ENCODE measurements at regions not wholly inside any gene's neighbourhood (a gene's known extent, or its start where the extent isn't known, plus 50 kb on each side); places are given as distances from the start of the nearest gene placed in this dataset.
"Not testable (repeated sequence)": the region's sequence is repeated elsewhere in the genome, so short reads cannot be mapped to it uniquely, and the experiment has no call there.

- H2AFZ ChIP-seq (ENCODE audit: low read length): no peak overlapping the region
- DNase-seq: no peak
- peaks cover 32% of the 10 kb centered on the region for H3K9me3 ChIP-seq (ENCODE audit: low read length)
- no peak overlapping the region for H3K9ac ChIP-seq (ENCODE audit: low read length)
- no peak overlapping the region for H3K4me3 ChIP-seq (ENCODE audit: low read length)
- no peaks in the 10 kb centered on the region for H3K36me3 ChIP-seq (ENCODE audit: insufficient read depth, low read length)
- no peak overlapping the region for H3K4me2 ChIP-seq (ENCODE audit: low read depth, low read length, poor library complexity, severe bottlenecking)
- H3K9me2 ChIP-seq (replicated peaks; ENCODE audit: insufficient read depth, low read length): no peaks in the 10 kb centered on the region
- no peaks in the 10 kb centered on the region for H3K79me2 ChIP-seq (ENCODE audit: low read length)
- H3K27ac ChIP-seq (ENCODE audit: low read length): no peak overlapping the region
- no peaks in the 10 kb centered on the region for H4K20me1 ChIP-seq (ENCODE audit: insufficient read depth, low read depth, low read length)
- H3K27me3 ChIP-seq (ENCODE audit: low read length): no peaks in the 10 kb centered on the region
- H3K4me1 ChIP-seq (ENCODE audit: low read length): no peaks in the 10 kb centered on the region
These were observed 1376.2 kb downstream of the NCAM2 start for GRCh38 chr21:22374218-22374969.

- H2AFZ ChIP-seq (ENCODE audit: low read length); H3K4me1 ChIP-seq (ENCODE audit: low read length); H3K9me2 ChIP-seq (replicated peaks; ENCODE audit: insufficient read depth, low read length); H3K36me3 ChIP-seq (ENCODE audit: insufficient read depth, low read length); H3K27ac ChIP-seq (ENCODE audit: low read length); H3K9ac ChIP-seq (ENCODE audit: low read length); H4K20me1 ChIP-seq (ENCODE audit: insufficient read depth, low read depth, low read length); DNase-seq; H3K27me3 ChIP-seq (ENCODE audit: low read length); H3K4me2 ChIP-seq (ENCODE audit: low read depth, low read length, poor library complexity, severe bottlenecking); H3K79me2 ChIP-seq (ENCODE audit: low read length); H3K4me3 ChIP-seq (ENCODE audit: low read length): not testable (repeated sequence)
- H3K9me3 ChIP-seq (ENCODE audit: low read length): peaks cover 23% of the 10 kb centered on the region
These were observed 1379.6 kb downstream of the NCAM2 start for GRCh38 chr21:22377795-22378194.

- H3K79me2 ChIP-seq (ENCODE audit: low read length): no peaks in the 10 kb centered on the region
- peaks cover 24% of the 10 kb centered on the region for H3K9me3 ChIP-seq (ENCODE audit: low read length)
- no peaks in the 10 kb centered on the region for H4K20me1 ChIP-seq (ENCODE audit: insufficient read depth, low read depth, low read length)
- H2AFZ ChIP-seq (ENCODE audit: low read length): no peak overlapping the region
- H3K4me2 ChIP-seq (ENCODE audit: low read depth, low read length, poor library complexity, severe bottlenecking): no peak overlapping the region
- no peak overlapping the region for H3K9ac ChIP-seq (ENCODE audit: low read length)
- H3K27me3 ChIP-seq (ENCODE audit: low read length): no peaks in the 10 kb centered on the region
- no peak overlapping the region for H3K27ac ChIP-seq (ENCODE audit: low read length)
- H3K36me3 ChIP-seq (ENCODE audit: insufficient read depth, low read length): no peaks in the 10 kb centered on the region
- no peaks in the 10 kb centered on the region for H3K4me1 ChIP-seq (ENCODE audit: low read length)
- DNase-seq: no peak
- H3K4me3 ChIP-seq (ENCODE audit: low read length): no peak overlapping the region
- H3K9me2 ChIP-seq (replicated peaks; ENCODE audit: insufficient read depth, low read length): no peaks in the 10 kb centered on the region
These were observed 1395.1 kb downstream of the NCAM2 start for GRCh38 chr21:22393324-22393723.

GRCh38 chr21:22395965-22396364 is 1397.8 kb downstream of the NCAM2 start:
- Histone ChIP-seq H3K27me3 (ENCODE audit: low read length) (no peaks in the 10 kb centered on the region), H3K9me3 (ENCODE audit: low read length) (peaks cover 21% of the 10 kb centered on the region), H4K20me1 (ENCODE audit: insufficient read depth, low read depth, low read length) (no peaks in the 10 kb centered on the region), H3K9ac (ENCODE audit: low read length) (no peak overlapping the region), H3K4me3 (ENCODE audit: low read length) (no peak overlapping the region), H3K4me1 (ENCODE audit: low read length) (no peaks in the 10 kb centered on the region), H2AFZ (ENCODE audit: low read length) (no peak overlapping the region), H3K9me2 (replicated peaks; ENCODE audit: insufficient read depth, low read length) (no peaks in the 10 kb centered on the region), H3K36me3 (ENCODE audit: insufficient read depth, low read length) (no peaks in the 10 kb centered on the region), H3K79me2 (ENCODE audit: low read length) (no peaks in the 10 kb centered on the region), H3K27ac (ENCODE audit: low read length) (no peak overlapping the region), H3K4me2 (ENCODE audit: low read depth, low read length, poor library complexity, severe bottlenecking) (no peak overlapping the region)
- no peak for DNase-seq

- no peak overlapping the region for H2AFZ ChIP-seq (ENCODE audit: low read length)
- no peak overlapping the region for H3K4me2 ChIP-seq (ENCODE audit: low read depth, low read length, poor library complexity, severe bottlenecking)
- no peaks in the 10 kb centered on the region for H3K79me2 ChIP-seq (ENCODE audit: low read length)
- H4K20me1 ChIP-seq (ENCODE audit: insufficient read depth, low read depth, low read length): no peaks in the 10 kb centered on the region
- no peak overlapping the region for H3K9ac ChIP-seq (ENCODE audit: low read length)
- H3K9me2 ChIP-seq (replicated peaks; ENCODE audit: insufficient read depth, low read length): no peaks in the 10 kb centered on the region
- peaks cover 20% of the 10 kb centered on the region for H3K9me3 ChIP-seq (ENCODE audit: low read length)
- no peak for DNase-seq
- H3K4me3 ChIP-seq (ENCODE audit: low read length): no peak overlapping the region
- H3K27me3 ChIP-seq (ENCODE audit: low read length): no peaks in the 10 kb centered on the region
- no peaks in the 10 kb centered on the region for H3K4me1 ChIP-seq (ENCODE audit: low read length)
- no peaks in the 10 kb centered on the region for H3K36me3 ChIP-seq (ENCODE audit: insufficient read depth, low read length)
- no peak overlapping the region for H3K27ac ChIP-seq (ENCODE audit: low read length)
These were observed 1401.7 kb downstream of the NCAM2 start for GRCh38 chr21:22399681-22400514.

GRCh38 chr21:22409571-22409970 is 1411.4 kb downstream of the NCAM2 start:
- H4K20me1 ChIP-seq (ENCODE audit: insufficient read depth, low read depth, low read length): no peaks in the 10 kb centered on the region
- H3K27me3 ChIP-seq (ENCODE audit: low read length): no peaks in the 10 kb centered on the region
- H3K4me2 ChIP-seq (ENCODE audit: low read depth, low read length, poor library complexity, severe bottlenecking): no peak overlapping the region
- H2AFZ ChIP-seq (ENCODE audit: low read length): no peak overlapping the region
- peaks cover 19% of the 10 kb centered on the region for H3K9me3 ChIP-seq (ENCODE audit: low read length)
- no peaks in the 10 kb centered on the region for H3K79me2 ChIP-seq (ENCODE audit: low read length)
- H3K4me3 ChIP-seq (ENCODE audit: low read length): no peak overlapping the region
- H3K4me1 ChIP-seq (ENCODE audit: low read length): no peaks in the 10 kb centered on the region
- H3K27ac ChIP-seq (ENCODE audit: low read length): no peak overlapping the region
- no peak for DNase-seq
- H3K9ac ChIP-seq (ENCODE audit: low read length): no peak overlapping the region
- no peaks in the 10 kb centered on the region for H3K36me3 ChIP-seq (ENCODE audit: insufficient read depth, low read length)
- H3K9me2 ChIP-seq (replicated peaks; ENCODE audit: insufficient read depth, low read length): no peaks in the 10 kb centered on the region

- no peak overlapping the region for H3K4me2 ChIP-seq (ENCODE audit: low read depth, low read length, poor library complexity, severe bottlenecking)
- peaks cover 15% of the 10 kb centered on the region for H3K9me3 ChIP-seq (ENCODE audit: low read length)
- no peaks in the 10 kb centered on the region for H3K27me3 ChIP-seq (ENCODE audit: low read length)
- no peaks in the 10 kb centered on the region for H4K20me1 ChIP-seq (ENCODE audit: insufficient read depth, low read depth, low read length)
- no peak overlapping the region for H3K27ac ChIP-seq (ENCODE audit: low read length)
- no peaks in the 10 kb centered on the region for H3K36me3 ChIP-seq (ENCODE audit: insufficient read depth, low read length)
- no peaks in the 10 kb centered on the region for H3K9me2 ChIP-seq (replicated peaks; ENCODE audit: insufficient read depth, low read length)
- H2AFZ ChIP-seq (ENCODE audit: low read length): no peak overlapping the region
- no peak overlapping the region for H3K9ac ChIP-seq (ENCODE audit: low read length)
- no peak for DNase-seq
- H3K79me2 ChIP-seq (ENCODE audit: low read length): no peaks in the 10 kb centered on the region
- no peak overlapping the region for H3K4me3 ChIP-seq (ENCODE audit: low read length)
- no peaks in the 10 kb centered on the region for H3K4me1 ChIP-seq (ENCODE audit: low read length)
These were observed 1418.3 kb downstream of the NCAM2 start for GRCh38 chr21:22416555-22416954.

GRCh38 chr21:22421416-22422180 is 1423.4 kb downstream of the NCAM2 start:
- H3K4me3 ChIP-seq (ENCODE audit: low read length): no peak overlapping the region
- no peak overlapping the region for H3K4me2 ChIP-seq (ENCODE audit: low read depth, low read length, poor library complexity, severe bottlenecking)
- no peak overlapping the region for H2AFZ ChIP-seq (ENCODE audit: low read length)
- no peaks in the 10 kb centered on the region for H4K20me1 ChIP-seq (ENCODE audit: insufficient read depth, low read depth, low read length)
- no peaks in the 10 kb centered on the region for H3K36me3 ChIP-seq (ENCODE audit: insufficient read depth, low read length)
- no peaks in the 10 kb centered on the region for H3K79me2 ChIP-seq (ENCODE audit: low read length)
- H3K27ac ChIP-seq (ENCODE audit: low read length): no peak overlapping the region
- no peaks in the 10 kb centered on the region for H3K27me3 ChIP-seq (ENCODE audit: low read length)
- H3K9ac ChIP-seq (ENCODE audit: low read length): no peak overlapping the region
- DNase-seq: no peak
- H3K9me2 ChIP-seq (replicated peaks; ENCODE audit: insufficient read depth, low read length): no peaks in the 10 kb centered on the region
- H3K4me1 ChIP-seq (ENCODE audit: low read length): no peaks in the 10 kb centered on the region
- H3K9me3 ChIP-seq (ENCODE audit: low read length): peaks cover 13% of the 10 kb centered on the region

All from Karpas-422 (cell line).